Natural killer cell (primary cell): ENCODE measurements at regions not wholly inside any gene's neighbourhood (a gene's known extent, or its start where the extent isn't known, plus 50 kb on each side); places are given as distances from the start of the nearest gene placed in this dataset.

ENCODE experiments used
- ATAC-seq, 3 donors: fragments of 150-1000 bp in 2 of 3; fragments of 200-7000 bp in 1 of 3; cut with Tn5 transposase; 1 replicate in 1 of 3; 2 replicates in 2 of 3; pipeline ENCODE4 v1.10.0; 2021; ENCODE audit warnings: mild to moderate bottlenecking in 2 of 3, moderate library complexity in 2 of 3
- DNase-seq, 2 donors: peaks; one replicate each; pipeline versions ENCODE4 v3.0.0 to v3.0.0-alpha.2; 2013 to 2021; ENCODE audit warnings: mixed read lengths in 1 of 2
- H3K27ac ChIP-seq: one replicate; pipeline ENCODE4 v1.5.1; 2013; ENCODE audit warnings: mild to moderate bottlenecking, low read length
- H3K27me3 ChIP-seq: one replicate; pipeline ENCODE4 v1.6.1; 2013; ENCODE audit warnings: low read length; ENCODE audit not compliant: control insufficient read depth, insufficient read depth
- H3K36me3 ChIP-seq: one replicate; pipeline ENCODE4 v1.6.1; 2013; ENCODE audit warnings: low read length; ENCODE audit not compliant: control insufficient read depth, insufficient read depth
- H3K4me1 ChIP-seq: one replicate; pipeline ENCODE4 v1.6.1; 2013; ENCODE audit warnings: low read length; ENCODE audit not compliant: control insufficient read depth, insufficient read depth
- H3K4me3 ChIP-seq: one replicate; pipeline ENCODE4 v1.5.1; 2013; ENCODE audit warnings: low read length
- H3K9me3 ChIP-seq: one replicate; pipeline ENCODE4 v1.6.1; 2013; ENCODE audit warnings: low read length; ENCODE audit not compliant: control insufficient read depth, insufficient read depth
- H3K27ac Mint-ChIP-seq, 2 donors: one replicate each; pipeline ENCODE4 v1.8.0; 2022; ENCODE audit warnings: mild to moderate bottlenecking in 2 of 2, mixed read lengths in 2 of 2, moderate library complexity in 1 of 2
- H3K27me3 Mint-ChIP-seq, 2 donors: one replicate each; pipeline ENCODE4 v1.8.0; 2022; ENCODE audit warnings: low read depth in 2 of 2, mixed read lengths in 2 of 2
- H3K36me3 Mint-ChIP-seq: one replicate; pipeline ENCODE4 v1.8.0; 2022; ENCODE audit warnings: mixed read lengths
- H3K4me1 Mint-ChIP-seq, 2 donors: one replicate each; pipeline ENCODE4 v1.8.0; 2022; ENCODE audit warnings: mixed read lengths in 2 of 2
- H3K4me3 Mint-ChIP-seq: one replicate; pipeline ENCODE4 v1.8.0; 2022; ENCODE audit warnings: mild to moderate bottlenecking, moderate library complexity, mixed read lengths
- H3K9me3 Mint-ChIP-seq, 2 donors: one replicate each; pipeline ENCODE4 v1.8.0; 2022; ENCODE audit warnings: mixed read lengths in 2 of 2
- CTCF ChIP-seq: fragments of 200-600 bp; IDR thresholded peaks from one replicate; pipeline ENCODE4 v1.8.0; 2022; ENCODE audit warnings: antibody characterized with exemption
- WGBS: methylation state at CpG from one replicate; pipeline ENCODE4 v1.1.7; 2013; ENCODE audit warnings: missing lambda C conversion rate; ENCODE audit not compliant: insufficient coverage; 5-methylcytosine and 5-hydroxymethylcytosine counted together
- intact Hi-C: fragments of 100-400 bp; cut with micrococcal nuclease; formaldehyde crosslinking; loops from one replicate; pipeline ENCODE4 v1.14.2; 2022

DNA sequence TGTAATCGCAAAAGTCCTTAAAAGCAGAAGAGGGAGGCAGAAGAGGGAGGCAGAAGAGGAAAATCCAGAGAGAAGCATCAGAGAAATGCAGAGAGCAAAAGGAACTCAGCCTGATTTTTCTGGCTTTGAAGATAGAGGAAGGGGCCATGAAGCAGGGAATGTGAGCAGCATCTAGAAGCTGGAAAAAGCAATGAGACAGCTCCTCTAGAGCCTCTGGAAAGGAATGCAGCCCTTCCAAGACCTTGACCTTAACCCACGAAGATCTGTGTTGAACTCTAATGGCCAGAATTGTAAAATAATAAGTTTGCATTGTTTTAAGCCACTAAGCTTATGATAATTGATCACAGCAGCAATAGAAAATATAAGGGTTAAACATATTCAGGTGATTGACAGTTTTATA, 159.6 kb downstream of the ATPSCKMT start:
- Histone ChIP-seq H3K36me3 (no peaks in the 10 kb centered on the region), H3K9me3 (peaks cover 4% of the 10 kb centered on the region), H3K4me1 (no peaks in the 10 kb centered on the region), H3K4me3 (no peak overlapping the region), H3K27me3 (no peaks in the 10 kb centered on the region), H3K27ac (no peak overlapping the region)
- Mint-ChIP-seq H3K4me3 (no peak overlapping the region), H3K9me3 (peaks cover 8 to 14% of the 10 kb centered on the region in 2 donors), H3K27me3 (no peaks in the 10 kb centered on the region), H3K4me1 (no peaks in the 10 kb centered on the region), H3K36me3 (no peaks in the 10 kb centered on the region), H3K27ac (no peak overlapping the region)
- DNase-seq, result no peak
- no peak for ATAC-seq
- TF ChIP-seq CTCF, result no peak
- intact Hi-C loops, result no loop called here
- 59% methylated on average over 2 of the region's 2 CpGs for WGBS

- intact Hi-C loops, result no loop called here
- no peak overlapping the region for H3K27ac ChIP-seq
- H3K27me3 ChIP-seq, result no peaks in the 10 kb centered on the region
- WGBS, result 82% methylated on average over 3 of the region's 5 CpGs
- ATAC-seq, result no peak
- H3K4me3 ChIP-seq, result no peak overlapping the region
- H3K4me3 Mint-ChIP-seq, result no peak overlapping the region
- TF ChIP-seq CTCF, result no peak
- peaks cover 3% of the 10 kb centered on the region in 2 donors for H3K9me3 Mint-ChIP-seq
- no peak for DNase-seq
- H3K36me3 ChIP-seq, result no peaks in the 10 kb centered on the region
- no peaks in the 10 kb centered on the region for H3K36me3 Mint-ChIP-seq
- no peak overlapping the region for H3K27ac Mint-ChIP-seq
- H3K4me1 ChIP-seq, result no peaks in the 10 kb centered on the region
- no peaks in the 10 kb centered on the region for H3K27me3 Mint-ChIP-seq
- no peaks in the 10 kb centered on the region for H3K9me3 ChIP-seq
- no peaks in the 10 kb centered on the region for H3K4me1 Mint-ChIP-seq
These were observed 164.5 kb downstream of the ATPSCKMT start for GRCh38 chr5:10085185-10085584.

GRCh38 chr5:10081584-10081983, 168.1 kb downstream of the ATPSCKMT start:
- intact Hi-C loops, result no loop called here
- H3K36me3 Mint-ChIP-seq, result no peaks in the 10 kb centered on the region
- no peak for ATAC-seq

More at GRCh38 chr5:10081584-10081983, 168.1 kb downstream of the ATPSCKMT start:
- no peaks in the 10 kb centered on the region for H3K27me3 ChIP-seq
- no peak for TF ChIP-seq CTCF
- H3K4me1 Mint-ChIP-seq, result no peaks in the 10 kb centered on the region
- no peaks in the 10 kb centered on the region for H3K9me3 ChIP-seq
- H3K27ac Mint-ChIP-seq, result no peak overlapping the region
- no peak overlapping the region for H3K4me3 ChIP-seq
- DNase-seq, result no peak
- no peak overlapping the region for H3K27ac ChIP-seq
- H3K36me3 ChIP-seq, result no peaks in the 10 kb centered on the region
- peaks cover 3 to 4% of the 10 kb centered on the region in 2 donors for H3K9me3 Mint-ChIP-seq
- H3K27me3 Mint-ChIP-seq, result no peaks in the 10 kb centered on the region
- no peaks in the 10 kb centered on the region for H3K4me1 ChIP-seq
- H3K4me3 Mint-ChIP-seq, result no peak overlapping the region
- WGBS, result 90% methylated on average over 4 of the region's 4 CpGs
